Heart right ventricle (tissue), 16 donors: ENCODE measurements at regions not wholly inside any gene's neighbourhood (a gene's known extent, or its start where the extent isn't known, plus 50 kb on each side); places are given as distances from the start of the nearest gene placed in this dataset.

Experiments
- ATAC-seq, 8 donors: fragments of 200-7000 bp; cut with Tn5 transposase; one replicate each; pipeline ENCODE4 v1.9.1; 2020; ENCODE audit warnings: mild to moderate bottlenecking in 8 of 8, moderate library complexity in 8 of 8, moderate number of reproducible peaks in 1 of 8
- DNase-seq, 2 donors: peaks; one replicate each; pipeline ENCODE4 v3.0.0-alpha.2; 2020
- H3K27ac ChIP-seq, 10 donors: fragments of 200-600 bp; sonication (generic) in 2 of 10; one replicate each; pipeline versions ENCODE4 v1.5.0 to v1.8.0; 2020 to 2022; ENCODE audit warnings: mild to moderate bottlenecking in 3 of 10
- H3K27me3 ChIP-seq, 7 donors: fragments of 200-600 bp; one replicate each; pipeline ENCODE4 v1.8.0; 2021 to 2022; ENCODE audit warnings: mild to moderate bottlenecking in 2 of 7
- H3K36me3 ChIP-seq, 9 donors: fragments of 200-600 bp; sonication (generic) in 1 of 9; one replicate each; pipeline versions ENCODE4 v1.5.0 to v1.8.0; 2020 to 2022; ENCODE audit warnings: mild to moderate bottlenecking in 2 of 9
- H3K4me1 ChIP-seq, 9 donors: fragments of 200-600 bp; sonication (generic) in 1 of 9; one replicate each; pipeline versions ENCODE4 v1.5.0 to v1.8.0; 2020 to 2022; ENCODE audit warnings: mild to moderate bottlenecking in 4 of 9
- H3K4me3 ChIP-seq, 10 donors: fragments of 200-600 bp; sonication (generic) in 2 of 10; one replicate each; pipeline versions ENCODE4 v1.5.0 to v1.8.0; 2020 to 2022; ENCODE audit warnings: mild to moderate bottlenecking in 7 of 10, moderate library complexity in 2 of 10
- H3K9me3 ChIP-seq, 11 donors: fragments of 200-600 bp in 10 of 11; sonication (generic) in 2 of 11; one replicate each; pipeline versions ENCODE4 v1.5.0 to v1.8.0; 2013 to 2022; ENCODE audit warnings: mild to moderate bottlenecking in 2 of 11, control low read depth in 1 of 11, moderate library complexity in 1 of 11
- WGBS, 2 donors: extraction: QIAGEN DNeasy Blood & Tissue Kit; methylation state at CpG; one replicate each; pipeline ENCODE4 v1.1.7; 2013; ENCODE audit warnings: inconsistent platforms in 1 of 2; 5-methylcytosine and 5-hydroxymethylcytosine counted together
- intact Hi-C, 10 donors: fragments of 100-400 bp; cut with DNase I; formaldehyde crosslinking; loops; one replicate each; pipeline versions ENCODE4 v1.11.1 to v1.14.2; 2022
- TF ChIP-seq, protein P1 (sequence below), 9 donors: fragments of 200-600 bp; sonication (generic) in 2 of 9; IDR thresholded peaks; one replicate each; pipeline versions ENCODE4 v1.5.0 to v1.8.0; 2021 to 2022; ENCODE audit warnings: antibody characterized with exemption in 9 of 9, mild to moderate bottlenecking in 5 of 9, moderate library complexity in 1 of 9
- donor health status: Arrhythmogenic right ventricular cardiomyopathy.
- donor health status: ischemic (EF 13 %, LVEDD 7.1; RV severe dilation, severe dysfunction).
- donor health status: healthy with polysubstance abuse.
- donor health status: DM: no; HTN: yes; CAD: no.
- donor health status: DM: no; HTN: no; CAD: no.
- donor health status: ischemic (EF 25% LVEDD 6.9; RV normal size, moderate dysfunction).
- donor health status: ischemic (EF 25% LVEDD 5.7; RV mildly dilated, moderate dysfunction).
- donor health status: healthy.
- donor health status: DM: yes; HTN: yes; CAD: no.
- donor health status: Ischemic cardiomyopathy.
- donor health status: ischemic (EF 35%, LVEDD 5.7; RV mildly dilated, moderate dysfunction).
- donor health status: nonischemic (EF 11% LVEDD 7.7; RV severe dilation, severe dysfunction).
- donor health status: DM: yes; HTN: yes; CAD: no.
- donor health status: PGD.
- donor health status: ischemic (EF 29% LVEDD 5.4; RV normal size, mild dysfunction).
- donor health status: nonischemic (EF 23%, LVEDD 6.1; RV moderate dilation, normal function).

DNA sequence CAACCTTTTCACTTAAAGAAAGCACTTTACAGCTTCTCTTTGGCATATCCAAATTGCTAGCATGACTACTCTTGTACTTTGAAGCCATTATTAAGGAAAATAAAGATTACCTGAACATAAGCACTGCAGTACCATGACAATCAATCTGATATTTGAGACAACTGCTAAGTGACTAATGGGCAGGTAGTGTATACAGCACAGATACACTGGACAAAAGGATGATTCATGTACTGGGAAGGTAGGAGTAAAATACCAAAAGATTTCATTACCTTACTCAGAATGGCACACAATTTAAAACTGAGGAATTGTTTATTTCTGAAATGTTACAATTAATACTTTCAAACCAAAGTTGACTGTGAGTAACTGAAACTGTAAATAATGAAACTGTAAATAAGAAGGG lies 1054.3 kb upstream of the TENM4 start:
- ATAC-seq (no peak), DNase-seq (no peak)
- H3K9me3 ChIP-seq = peaks cover 0 to 60% (median 12%) of the 10 kb centered on the region in 11 donors
- H3K4me3 ChIP-seq = no peak overlapping the region
- H3K27ac ChIP-seq = no peak overlapping the region
- H3K27me3 ChIP-seq = no peaks in the 10 kb centered on the region
- no peaks in the 10 kb centered on the region for H3K4me1 ChIP-seq
- H3K36me3 ChIP-seq = no peaks in the 10 kb centered on the region
- TF ChIP-seq, protein P1, sequence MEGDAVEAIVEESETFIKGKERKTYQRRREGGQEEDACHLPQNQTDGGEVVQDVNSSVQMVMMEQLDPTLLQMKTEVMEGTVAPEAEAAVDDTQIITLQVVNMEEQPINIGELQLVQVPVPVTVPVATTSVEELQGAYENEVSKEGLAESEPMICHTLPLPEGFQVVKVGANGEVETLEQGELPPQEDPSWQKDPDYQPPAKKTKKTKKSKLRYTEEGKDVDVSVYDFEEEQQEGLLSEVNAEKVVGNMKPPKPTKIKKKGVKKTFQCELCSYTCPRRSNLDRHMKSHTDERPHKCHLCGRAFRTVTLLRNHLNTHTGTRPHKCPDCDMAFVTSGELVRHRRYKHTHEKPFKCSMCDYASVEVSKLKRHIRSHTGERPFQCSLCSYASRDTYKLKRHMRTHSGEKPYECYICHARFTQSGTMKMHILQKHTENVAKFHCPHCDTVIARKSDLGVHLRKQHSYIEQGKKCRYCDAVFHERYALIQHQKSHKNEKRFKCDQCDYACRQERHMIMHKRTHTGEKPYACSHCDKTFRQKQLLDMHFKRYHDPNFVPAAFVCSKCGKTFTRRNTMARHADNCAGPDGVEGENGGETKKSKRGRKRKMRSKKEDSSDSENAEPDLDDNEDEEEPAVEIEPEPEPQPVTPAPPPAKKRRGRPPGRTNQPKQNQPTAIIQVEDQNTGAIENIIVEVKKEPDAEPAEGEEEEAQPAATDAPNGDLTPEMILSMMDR (IDR thresholded peaks at IDR 0.05) = no peak
- intact Hi-C loops = no loop called here

DNA sequence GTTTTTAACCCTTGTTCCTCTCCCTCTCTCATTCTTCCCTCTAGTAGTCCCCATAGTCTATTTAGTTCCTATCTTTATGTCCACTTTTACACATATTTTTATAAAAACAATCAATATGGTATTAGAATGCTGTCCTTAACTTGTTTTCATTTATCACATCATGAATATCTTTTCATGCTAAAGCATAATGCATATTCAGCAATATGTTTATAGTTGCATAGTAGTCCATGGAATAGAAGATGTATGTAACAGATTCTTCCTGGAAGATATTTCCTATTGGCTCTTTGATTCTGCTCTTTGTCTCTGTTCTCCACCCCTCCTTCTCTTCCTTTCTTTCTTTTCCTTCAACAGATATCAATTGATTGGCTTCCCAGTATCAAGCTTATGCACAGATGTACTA lies 1047.1 kb upstream of the TENM4 start:
- ATAC-seq = no peak
- TF ChIP-seq, protein P1 (IDR thresholded peaks at IDR 0.05) = no peak
- intact Hi-C loops = no loop called here
- no peak for DNase-seq
- Histone ChIP-seq H3K9me3 (peaks cover 0 to 26% (median 0%) of the 10 kb centered on the region in 11 donors), H3K27me3 (no peaks in the 10 kb centered on the region), H3K4me3 (no peak overlapping the region), H3K36me3 (no peaks in the 10 kb centered on the region), H3K27ac (no peak overlapping the region), H3K4me1 (no peaks in the 10 kb centered on the region)

DNA sequence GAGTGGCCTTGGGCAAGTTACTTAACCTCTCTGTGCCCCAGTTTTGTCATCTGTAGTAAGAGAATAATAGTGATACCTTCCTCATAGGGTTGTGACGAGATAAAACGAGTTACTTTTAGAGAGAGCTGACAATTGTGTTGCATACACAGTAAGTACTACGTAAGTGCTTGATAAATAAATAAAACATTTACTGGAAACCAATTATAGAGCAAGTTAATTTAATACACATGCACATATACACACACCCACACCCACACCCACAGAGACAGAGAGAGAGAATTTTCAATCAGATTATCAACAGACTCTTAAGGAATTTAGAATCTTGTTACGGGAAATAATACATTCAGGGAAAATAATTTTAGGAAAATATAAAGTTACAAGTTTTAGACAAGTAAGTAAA lies 1045.8 kb upstream of the TENM4 start:
- H3K36me3 ChIP-seq = no peaks in the 10 kb centered on the region
- DNase-seq (no peak), ATAC-seq (no peak)
- peaks cover 0 to 16% (median 0%) of the 10 kb centered on the region in 11 donors for H3K9me3 ChIP-seq
- no peaks in the 10 kb centered on the region for H3K27me3 ChIP-seq
- no peaks in the 10 kb centered on the region for H3K4me1 ChIP-seq
- intact Hi-C loops = no loop called here
- WGBS, 2 donors = 87 to 94% methylated on average over 4 of the region's 4 CpGs
- TF ChIP-seq, protein P1 (IDR thresholded peaks at IDR 0.05) = no peak
- H3K4me3 ChIP-seq = no peak overlapping the region
- no peak overlapping the region for H3K27ac ChIP-seq

DNA sequence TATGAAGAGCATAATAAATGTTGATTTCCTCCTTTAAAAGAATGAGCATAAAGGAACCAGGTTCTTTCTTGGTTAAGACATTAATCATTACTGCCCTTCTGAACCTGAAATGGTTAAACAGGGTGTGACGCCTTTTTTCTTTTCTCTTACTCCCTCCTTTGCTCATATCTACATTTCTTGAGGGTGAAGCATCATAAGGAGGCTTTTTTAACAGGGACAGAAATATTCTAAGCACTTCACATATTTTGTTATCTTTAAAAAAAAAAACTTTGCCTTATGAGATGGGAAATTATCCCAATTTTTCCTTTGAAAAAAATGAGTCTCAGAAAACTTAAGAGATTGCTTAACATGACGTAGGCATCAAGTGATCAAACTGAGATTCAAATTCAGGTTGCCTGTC lies 1036.3 kb upstream of the TENM4 start:
- DNase-seq (no peak), ATAC-seq (no peak)
- TF ChIP-seq, protein P1 (IDR thresholded peaks at IDR 0.05) = no peak
- Histone ChIP-seq H3K4me3 (no peak overlapping the region), H3K27ac (no peak overlapping the region), H3K9me3 (peaks cover 0 to 2% (median 0%) of the 10 kb centered on the region in 11 donors), H3K4me1 (no peaks in the 10 kb centered on the region), H3K36me3 (no peaks in the 10 kb centered on the region), H3K27me3 (no peaks in the 10 kb centered on the region)
- intact Hi-C loops = no loop called here
- WGBS, 2 donors = 63 to 75% methylated on average over 2 of the region's 2 CpGs

DNA sequence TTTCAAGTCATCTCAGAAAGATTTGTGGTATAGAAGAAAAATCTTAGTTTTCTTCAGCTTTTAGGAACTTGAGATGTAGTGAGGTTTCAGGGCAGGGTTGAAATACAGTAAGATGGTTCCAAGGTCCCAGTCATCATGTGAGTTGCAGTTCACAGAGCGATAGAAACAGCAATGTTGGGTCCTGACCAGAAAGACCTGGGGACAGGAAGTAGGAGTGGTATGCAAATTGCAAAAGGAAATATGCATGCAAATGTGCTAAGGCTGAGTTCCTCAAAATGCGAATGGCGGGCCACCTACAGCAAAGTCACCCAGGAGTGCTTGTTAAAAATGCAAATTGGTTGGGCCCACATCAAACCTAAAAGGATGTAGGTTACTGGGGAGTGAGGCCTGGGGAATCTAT lies 1032.7 kb upstream of the TENM4 start:
- Histone ChIP-seq H3K27me3 (no peaks in the 10 kb centered on the region), H3K36me3 (no peaks in the 10 kb centered on the region), H3K9me3 (peaks cover 0 to 2% (median 0%) of the 10 kb centered on the region in 11 donors), H3K4me1 (no peaks in the 10 kb centered on the region), H3K27ac (no peak overlapping the region), H3K4me3 (no peak overlapping the region)
- DNase-seq (no peak), ATAC-seq (no peak)
- intact Hi-C loops = no loop called here
- TF ChIP-seq, protein P1 (IDR thresholded peaks at IDR 0.05) = no peak
- WGBS, 2 donors = 82 to 89% methylated on average over 3 of the region's 3 CpGs
